NCI-H2171 (cell line): ENCODE measurements at regions not wholly inside any gene's neighbourhood (a gene's known extent, or its start where the extent isn't known, plus 50 kb on each side); places are given as distances from the start of the nearest gene placed in this dataset.

ENCODE experiments used
- DNase-seq: peaks from one replicate; lab custom pipeline; 2025; lab: John Stamatoyannopoulos, UW

GRCh38 chr18:54532222-54532621 lies 58.8 kb upstream of the DYNAP start:
- DNase-seq = no peak

- no peak for DNase-seq
Measured at GRCh38 chr18:54532962-54533361, 58.1 kb upstream of the DYNAP start.
